ENCODE measurements at regions not wholly inside any gene's neighbourhood (a gene's known extent, or its start where the extent isn't known, plus 50 kb on each side); places are given as distances from the start of the nearest gene placed in this dataset.

DNA sequence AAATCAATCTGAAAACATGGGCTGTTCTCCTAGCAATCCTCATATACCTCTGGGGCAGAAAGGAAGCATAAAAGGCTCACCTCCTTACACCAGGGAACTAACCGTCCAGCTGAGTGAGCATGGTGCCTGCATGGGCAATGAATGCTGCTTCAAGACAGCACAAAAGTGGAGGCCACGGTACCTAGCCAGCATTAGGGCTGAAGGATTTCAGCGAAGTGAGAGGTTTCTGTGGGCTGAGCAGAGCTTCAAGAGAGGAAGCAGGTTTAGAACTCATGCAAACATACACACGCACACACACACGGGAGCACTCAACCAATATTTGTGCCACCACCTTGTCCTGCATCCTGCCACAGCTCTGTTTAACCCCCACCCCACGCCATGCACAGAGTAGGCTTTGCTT is 838.5 kb upstream of the TMEM132C start:
- no peak overlapping the region for H3K27ac ChIP-seq
- TF ChIP-seq POLR2AphosphoS5 (IDR thresholded peaks at IDR 0.05) (no peak), POLR2A (IDR thresholded peaks at IDR 0.05) (no peak)
- TF ChIP-seq, protein P1, sequence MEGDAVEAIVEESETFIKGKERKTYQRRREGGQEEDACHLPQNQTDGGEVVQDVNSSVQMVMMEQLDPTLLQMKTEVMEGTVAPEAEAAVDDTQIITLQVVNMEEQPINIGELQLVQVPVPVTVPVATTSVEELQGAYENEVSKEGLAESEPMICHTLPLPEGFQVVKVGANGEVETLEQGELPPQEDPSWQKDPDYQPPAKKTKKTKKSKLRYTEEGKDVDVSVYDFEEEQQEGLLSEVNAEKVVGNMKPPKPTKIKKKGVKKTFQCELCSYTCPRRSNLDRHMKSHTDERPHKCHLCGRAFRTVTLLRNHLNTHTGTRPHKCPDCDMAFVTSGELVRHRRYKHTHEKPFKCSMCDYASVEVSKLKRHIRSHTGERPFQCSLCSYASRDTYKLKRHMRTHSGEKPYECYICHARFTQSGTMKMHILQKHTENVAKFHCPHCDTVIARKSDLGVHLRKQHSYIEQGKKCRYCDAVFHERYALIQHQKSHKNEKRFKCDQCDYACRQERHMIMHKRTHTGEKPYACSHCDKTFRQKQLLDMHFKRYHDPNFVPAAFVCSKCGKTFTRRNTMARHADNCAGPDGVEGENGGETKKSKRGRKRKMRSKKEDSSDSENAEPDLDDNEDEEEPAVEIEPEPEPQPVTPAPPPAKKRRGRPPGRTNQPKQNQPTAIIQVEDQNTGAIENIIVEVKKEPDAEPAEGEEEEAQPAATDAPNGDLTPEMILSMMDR (IDR thresholded peaks at IDR 0.05): no peak
- intact Hi-C loops (cut with DNase I): no loop called here
- H3K4me3 ChIP-seq: no peak overlapping the region
- no peaks in the 10 kb centered on the region for H3K27me3 ChIP-seq (replicated peaks; ENCODE audit: insufficient read depth)
- no peaks in the 10 kb centered on the region for H3K36me3 ChIP-seq
- no peaks in the 10 kb centered on the region for H3K4me1 ChIP-seq (replicated peaks)
- WGBS: 83% methylated on average over 6 of the region's 6 CpGs
- no peaks in the 10 kb centered on the region for H3K9me3 ChIP-seq
- no peak for DNase-seq (ENCODE audit: low spot score)

DNA sequence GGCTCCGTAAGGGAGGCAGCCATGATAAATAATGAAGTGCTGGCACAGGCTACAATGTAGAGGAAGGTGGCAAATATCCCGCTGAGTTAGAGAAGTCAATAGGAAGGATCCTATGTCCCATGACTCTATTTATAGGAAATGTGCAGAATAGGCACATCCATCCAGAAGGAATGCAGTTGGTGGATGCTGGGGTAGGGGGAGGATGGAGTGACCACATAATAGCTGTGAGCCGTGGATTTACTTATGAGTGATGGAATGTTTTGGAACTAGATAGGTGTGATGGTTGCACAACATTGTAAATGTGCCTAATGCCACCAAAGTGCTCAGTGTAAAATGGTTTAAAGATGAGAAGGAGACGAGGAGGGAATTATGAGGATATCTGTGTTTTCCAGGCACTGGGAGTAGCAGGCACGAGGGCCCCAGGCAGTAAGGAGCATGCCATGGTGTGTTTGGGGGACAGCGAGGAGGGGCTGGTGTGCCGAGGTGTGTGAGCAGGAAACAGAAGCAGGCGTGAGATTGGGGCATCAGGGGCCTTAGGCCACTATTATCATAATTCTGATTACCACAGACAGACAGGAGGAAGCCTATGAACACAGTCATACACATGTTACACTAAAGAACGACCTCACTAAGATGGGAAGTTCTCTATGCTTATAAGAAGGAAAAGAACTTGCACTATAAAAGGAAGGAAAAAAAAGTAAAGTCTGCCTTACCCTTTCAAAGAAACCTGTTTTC is 837.3 kb upstream of the TMEM132C start:
- intact Hi-C loops (cut with DNase I): no loop called here
- TF ChIP-seq, protein P1 (IDR thresholded peaks at IDR 0.05): no peak
- TF ChIP-seq POLR2A (IDR thresholded peaks at IDR 0.05) (no peak), POLR2AphosphoS5 (IDR thresholded peaks at IDR 0.05) (no peak)
- Histone ChIP-seq H3K27me3 (replicated peaks; ENCODE audit: insufficient read depth) (no peaks in the 10 kb centered on the region), H3K9me3 (no peaks in the 10 kb centered on the region), H3K4me1 (replicated peaks) (no peaks in the 10 kb centered on the region), H3K27ac (no peak overlapping the region), H3K36me3 (no peaks in the 10 kb centered on the region), H3K4me3 (no peak overlapping the region)
- 55% methylated on average over 9 of the region's 9 CpGs for WGBS
- no peak for DNase-seq (ENCODE audit: low spot score)

DNA sequence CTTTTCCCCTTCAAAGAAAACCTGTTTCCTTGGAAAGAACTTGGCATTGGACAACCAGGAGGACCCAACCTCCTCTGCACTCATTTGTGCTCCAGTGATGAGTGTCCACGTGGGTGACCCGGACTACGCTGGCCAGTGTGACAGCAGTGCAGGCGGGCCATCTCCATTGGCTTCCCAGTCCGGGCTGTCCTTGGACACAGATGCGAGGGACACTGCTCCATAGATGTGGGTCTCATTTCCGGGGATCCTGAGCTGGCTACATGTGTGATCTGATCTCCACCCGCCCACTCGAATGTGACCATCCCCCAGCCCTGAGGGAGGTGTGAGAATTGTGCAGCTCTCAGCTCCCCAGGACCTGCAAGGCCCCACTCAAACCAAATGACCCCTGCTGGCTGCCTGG is 836.6 kb upstream of the TMEM132C start:
- no peak for DNase-seq (ENCODE audit: low spot score)
- 74% methylated on average over 9 of the region's 9 CpGs for WGBS
- H3K36me3 ChIP-seq: no peaks in the 10 kb centered on the region
- intact Hi-C loops (cut with DNase I): no loop called here
- H3K4me3 ChIP-seq: no peak overlapping the region
- H3K9me3 ChIP-seq: no peaks in the 10 kb centered on the region
- no peaks in the 10 kb centered on the region for H3K27me3 ChIP-seq (replicated peaks; ENCODE audit: insufficient read depth)
- no peak overlapping the region for H3K27ac ChIP-seq
- TF ChIP-seq POLR2A (IDR thresholded peaks at IDR 0.05) (no peak), POLR2AphosphoS5 (IDR thresholded peaks at IDR 0.05) (no peak)
- TF ChIP-seq, protein P1 (IDR thresholded peaks at IDR 0.05): no peak
- no peaks in the 10 kb centered on the region for H3K4me1 ChIP-seq (replicated peaks)

DNA sequence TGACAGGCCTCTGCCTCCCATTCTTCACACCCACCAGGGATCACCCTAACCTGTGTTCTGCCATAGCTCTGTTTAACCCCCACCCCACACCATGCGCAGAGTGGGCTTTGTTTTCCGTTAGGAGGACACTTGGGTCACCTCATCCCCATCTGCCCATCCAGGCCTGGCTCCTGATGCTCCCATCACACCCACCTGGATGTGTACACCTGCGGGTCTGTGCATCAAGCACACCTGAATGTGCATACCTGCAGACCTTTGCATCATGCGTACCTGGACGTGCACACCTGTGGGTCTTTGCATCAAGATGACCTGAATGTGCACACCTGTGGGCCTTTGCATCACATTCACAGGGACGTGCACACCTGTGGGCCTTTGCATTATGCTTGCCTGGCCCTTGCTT is 835.8 kb upstream of the TMEM132C start:
- Histone ChIP-seq H3K4me3 (no peak overlapping the region), H3K27me3 (replicated peaks; ENCODE audit: insufficient read depth) (no peaks in the 10 kb centered on the region), H3K36me3 (no peaks in the 10 kb centered on the region), H3K27ac (no peak overlapping the region), H3K4me1 (replicated peaks) (no peaks in the 10 kb centered on the region), H3K9me3 (no peaks in the 10 kb centered on the region)
- 93% methylated on average over 6 of the region's 6 CpGs for WGBS
- no peak for DNase-seq (ENCODE audit: low spot score)
- TF ChIP-seq, protein P1 (IDR thresholded peaks at IDR 0.05): no peak
- TF ChIP-seq POLR2A (IDR thresholded peaks at IDR 0.05): no peak
- TF ChIP-seq POLR2AphosphoS5 (IDR thresholded peaks at IDR 0.05): no peak
- intact Hi-C loops (cut with DNase I): no loop called here

DNA sequence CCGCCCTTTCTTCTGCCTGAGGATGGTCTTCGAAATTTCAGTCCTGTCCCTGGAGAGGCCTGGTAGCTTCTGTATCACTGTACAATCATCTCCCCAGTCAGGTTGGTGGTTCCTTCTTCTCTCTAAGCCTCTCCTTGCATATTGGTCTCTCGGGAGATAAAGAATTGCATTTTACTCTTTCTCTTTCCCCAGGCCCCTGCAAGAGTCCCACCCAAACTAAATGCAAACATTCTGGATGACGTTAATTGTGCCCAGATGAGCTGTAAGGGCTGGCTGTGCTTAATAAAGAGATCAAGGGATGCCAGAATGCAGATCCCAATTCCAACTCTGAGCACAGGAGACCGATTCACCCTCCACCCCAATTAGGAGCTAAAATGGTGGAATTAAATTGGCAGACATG is 835.4 kb upstream of the TMEM132C start:
- Histone ChIP-seq H3K27me3 (replicated peaks; ENCODE audit: insufficient read depth) (no peaks in the 10 kb centered on the region), H3K27ac (no peak overlapping the region), H3K9me3 (no peaks in the 10 kb centered on the region), H3K36me3 (no peaks in the 10 kb centered on the region), H3K4me1 (replicated peaks) (no peaks in the 10 kb centered on the region), H3K4me3 (no peak overlapping the region)
- 62% methylated on average over 5 of the region's 5 CpGs for WGBS
- no peak for DNase-seq (ENCODE audit: low spot score)
- TF ChIP-seq, protein P1 (IDR thresholded peaks at IDR 0.05): no peak
- TF ChIP-seq POLR2A (IDR thresholded peaks at IDR 0.05) (no peak), POLR2AphosphoS5 (IDR thresholded peaks at IDR 0.05) (no peak)
- intact Hi-C loops (cut with DNase I): no loop called here

Measured in prostate gland (tissue), 2 donors.